GM12878 (cell line): ENCODE measurements at regions not wholly inside any gene's neighbourhood (a gene's known extent, or its start where the extent isn't known, plus 50 kb on each side); places are given as distances from the start of the nearest gene placed in this dataset.

ENCODE experiments used
- ATAC-seq: fragments of 200-7000 bp; cut with Tn5 transposase; 3 replicates; pipeline ENCODE4 v1.9.1; 2020; ENCODE audit warnings: mild to moderate bottlenecking, moderate library complexity
- BruUV-seq: library from RNA; stranded (reverse); fragments of 400-500 nt; replicated peaks from 2 replicates; lab custom pipeline; 2021; lab: Mats Ljungman, UMichigan
- CTCF ChIA-PET: fragments of 300-600 bp; sonication (Branson Sonifier 250); formaldehyde crosslinking; extraction: SDS; loops from one replicate; lab custom pipeline; 2021; ENCODE audit warnings: inconsistent platforms; lab: Yijun Ruan, JAX
- POLR2A ChIA-PET: fragments of 350-600 bp; formaldehyde crosslinking; extraction: SDS; loops from one replicate; lab custom pipeline; 2021; ENCODE audit warnings: inconsistent platforms; lab: Charles Lee
- RAD21 ChIA-PET: fragments of 300-600 bp; sonication (Branson Sonifier 250); formaldehyde crosslinking; loops from one replicate; lab custom pipeline; 2023; ENCODE audit warnings: antibody characterized with exemption; ENCODE audit not compliant: unreplicated experiment; lab: Charles Lee
- SMC1A ChIA-PET: fragments of 300-600 bp; sonication (Branson Sonifier 250); formaldehyde crosslinking; loops from one replicate; lab custom pipeline; 2023; ENCODE audit not compliant: unreplicated experiment, uncharacterized antibody; lab: Charles Lee
- DNase-seq: peaks from one replicate; pipeline ENCODE4 v3.0.0-alpha.2; 2011; ENCODE audit warnings: low read depth, low spot score
- FAIRE-seq: peaks from 3 replicates; lab custom pipeline; 2011; peaks lifted over from hg19 to GRCh38; lab: Jason Lieb, UNC
- H2AFZ ChIP-seq: 2 replicates; pipeline ENCODE4 v1.6.0; 2011; ENCODE audit warnings: low read depth, low read length, control low read depth; ENCODE audit not compliant: control insufficient read depth
- H3K27ac ChIP-seq: 2 replicates; pipeline ENCODE4 v1.5.1; 2011; ENCODE audit warnings: control low read depth; ENCODE audit not compliant: control insufficient read depth, insufficient read depth
- H3K27me3 ChIP-seq, 2 experiments: replicated peaks in 1 of 2; 2 replicates each; pipeline versions ENCODE4 v1.6.0 to v1.6.1; 2011; ENCODE audit warnings: low read length in 1 of 2; ENCODE audit not compliant: control insufficient read depth in 2 of 2, insufficient read depth in 2 of 2
- H3K36me3 ChIP-seq, 2 experiments: 2 replicates each; pipeline ENCODE4 v1.5.1; 2011; ENCODE audit warnings: low read length in 1 of 2; ENCODE audit not compliant: control insufficient read depth in 2 of 2, insufficient read depth in 2 of 2
- H3K4me1 ChIP-seq: 2 replicates; pipeline ENCODE4 v1.6.1; 2011; ENCODE audit warnings: mild to moderate bottlenecking, low read length, moderate library complexity, mixed read lengths; ENCODE audit not compliant: control insufficient read depth, insufficient read depth
- H3K4me2 ChIP-seq: 2 replicates; pipeline ENCODE4 v1.6.0; 2011; ENCODE audit warnings: control low read depth; ENCODE audit not compliant: control insufficient read depth, insufficient read depth
- H3K4me3 ChIP-seq: fragments of 200-600 bp; sonication (generic); 2 replicates; pipeline ENCODE4 v1.5.1; 2016
- H3K79me2 ChIP-seq: 2 replicates; pipeline ENCODE4 v1.6.0; 2011; ENCODE audit warnings: low read length; ENCODE audit not compliant: control insufficient read depth, insufficient read depth
- H3K9ac ChIP-seq: 2 replicates; pipeline ENCODE4 v1.8.0; 2011; ENCODE audit warnings: low read length, control low read depth, mixed read lengths; ENCODE audit not compliant: control insufficient read depth, insufficient read depth
- H3K9me3 ChIP-seq: replicated peaks from 3 replicates; pipeline ENCODE4 v1.5.1; 2011; ENCODE audit warnings: mild to moderate bottlenecking, low read length; ENCODE audit not compliant: control insufficient read depth, insufficient read depth
- H4K20me1 ChIP-seq: 2 replicates; pipeline ENCODE4 v1.6.0; 2011; ENCODE audit not compliant: control insufficient read depth, insufficient read depth
- ELK1 ChIP-seq: IDR thresholded peaks from 2 replicates; pipeline ENCODE4 v1.6.1; 2012; ENCODE audit warnings: low read depth, low read length, improper control_type of control experiment
- GABPA ChIP-seq: IDR thresholded peaks from 2 replicates; pipeline ENCODE4 v1.6.1; 2014; ENCODE audit warnings: antibody characterized with exemption, low read depth, mild to moderate bottlenecking, inconsistent platforms
- IKZF1 ChIP-seq: fragments of 450-650 bp; conservative IDR thresholded peaks from 2 replicates; pipeline ENCODE4 v1.6.1; 2017; ENCODE audit warnings: antibody characterized with exemption, mild to moderate bottlenecking
- NRF1 ChIP-seq: conservative IDR thresholded peaks from 2 replicates; pipeline ENCODE4 v1.6.1; 2011; ENCODE audit warnings: mild to moderate bottlenecking, low read depth, low read length, improper control_type of control experiment
- POLR2A ChIP-seq: IDR thresholded peaks from 2 replicates; pipeline ENCODE4 v1.6.1; 2011; ENCODE audit warnings: low read depth, mild to moderate bottlenecking, low read length
- RBBP5 ChIP-seq: fragments of 200-600 bp; sonication (generic); conservative IDR thresholded peaks from 2 replicates; pipeline ENCODE4 v1.6.1; 2016
- REST ChIP-seq: IDR thresholded peaks from 2 replicates; pipeline ENCODE4 v1.6.1; 2012; ENCODE audit warnings: mild to moderate bottlenecking, low read depth, low read length
- ZBTB40 ChIP-seq: fragments of 450-650 bp; IDR thresholded peaks from 2 replicates; pipeline ENCODE4 v1.6.1; 2016; ENCODE audit warnings: mild to moderate bottlenecking, moderate library complexity, borderline replicate concordance
- ZNF217 ChIP-seq: fragments of 450-650 bp; IDR thresholded peaks from 2 replicates; pipeline ENCODE4 v1.6.1; 2017; ENCODE audit warnings: antibody characterized with exemption, mild to moderate bottlenecking
- whole genome bisulfite sequencing: methylation state at CpG from one replicate; pipeline ENCODE4 v1.1.6; 2016; ENCODE audit warnings: low lambda C conversion rate; ENCODE audit not compliant: insufficient replicate concordance, insufficient coverage; ENCODE audit errors: missing lambda C conversion rate; 5-methylcytosine and 5-hydroxymethylcytosine counted together
- in situ Hi-C: fragments of 300-500 bp; cut with MboI; formaldehyde crosslinking; loops from 9 replicates; pipeline ENCODE4 v1.14.3; 2018; ENCODE audit warnings: mixed read lengths
- intact Hi-C: fragments of 100-400 bp; cut with micrococcal nuclease; formaldehyde crosslinking; loops from one replicate; pipeline ENCODE4 v1.14.2; 2022; ENCODE audit not compliant: unreplicated experiment

GRCh38 chr7:31214751-31215150 lies 125.8 kb downstream of the NEUROD6 start:
- FAIRE-seq = no peak
- Histone ChIP-seq H3K27ac (no peak overlapping the region), H2AFZ (no peak overlapping the region), H3K36me3 (no peaks in the 10 kb centered on the region), H4K20me1 (no peaks in the 10 kb centered on the region), H3K9ac (no peak overlapping the region), H3K9me3 (no peaks in the 10 kb centered on the region), H3K27me3 (no peaks in the 10 kb centered on the region), H3K79me2 (no peaks in the 10 kb centered on the region), H3K4me1 (no peaks in the 10 kb centered on the region), H3K4me2 (no peak overlapping the region), H3K4me3 (no peak overlapping the region)
- intact Hi-C loops (no loop called here), in situ Hi-C loops (no loop called here)
- no peak for DNase-seq
- RAD21 ChIA-PET = no interaction called here
- TF ChIP-seq IKZF1 = no peak
- POLR2A ChIA-PET = no interaction called here
- SMC1A ChIA-PET = no interaction called here
- no TSS peak for BruUV-seq
- ATAC-seq = no peak
- 97% methylated on average over 1 of the region's 1 CpG for WGBS
- CTCF ChIA-PET = interaction anchor here (0.7 kb wide), 1 partner anchor 157 kb away, joined by 3 read pairs; no protein-coding TSS in a partner anchor

- ChIA-PET CTCF (no interaction called here), RAD21 (no interaction called here), POLR2A (no interaction called here), SMC1A (no interaction called here)
- intact Hi-C loops = no loop called here
- Histone ChIP-seq H3K27ac (no peak overlapping the region), H3K36me3 (no peaks in the 10 kb centered on the region), H2AFZ (no peak overlapping the region), H3K4me3 (no peak overlapping the region), H3K79me2 (no peaks in the 10 kb centered on the region), H3K9ac (no peak overlapping the region), H3K27me3 (no peaks in the 10 kb centered on the region), H3K9me3 (no peaks in the 10 kb centered on the region), H3K4me2 (no peak overlapping the region), H4K20me1 (no peaks in the 10 kb centered on the region), H3K4me1 (no peaks in the 10 kb centered on the region)
- no peak for ATAC-seq
- no peak for FAIRE-seq
- DNase-seq = no peak
- TF ChIP-seq NRF1 = no peak
- no peak for TF ChIP-seq ZBTB40
- TF ChIP-seq RBBP5 = no peak
- no peak for TF ChIP-seq POLR2A
- no peak for TF ChIP-seq ELK1
- TF ChIP-seq REST = no peak
- no peak for TF ChIP-seq GABPA
- no peak for TF ChIP-seq ZNF217
- no TSS peak for BruUV-seq
- WGBS = 0% methylated on average over 1 of the region's 1 CpG
- in situ Hi-C loops = no loop called here
Measured at GRCh38 chr7:31211281-31211680, 129.2 kb downstream of the NEUROD6 start.
